Stimulated activated CD4-positive, alpha-beta T cell treated with anti-CD3 and anti-CD28 coated beads, Interleukin-15, amount 100 ng/mL, for 48 hours (primary cell): ENCODE measurements at regions not wholly inside any gene's neighbourhood (a gene's known extent, or its start where the extent isn't known, plus 50 kb on each side); places are given as distances from the start of the nearest gene placed in this dataset.

Source experiments
- DNase-seq, 2 donors: peaks; one replicate each; pipeline ENCODE4 v3.0.0-alpha.2; 2020; ENCODE audit warnings: low read depth in 2 of 2

DNA sequence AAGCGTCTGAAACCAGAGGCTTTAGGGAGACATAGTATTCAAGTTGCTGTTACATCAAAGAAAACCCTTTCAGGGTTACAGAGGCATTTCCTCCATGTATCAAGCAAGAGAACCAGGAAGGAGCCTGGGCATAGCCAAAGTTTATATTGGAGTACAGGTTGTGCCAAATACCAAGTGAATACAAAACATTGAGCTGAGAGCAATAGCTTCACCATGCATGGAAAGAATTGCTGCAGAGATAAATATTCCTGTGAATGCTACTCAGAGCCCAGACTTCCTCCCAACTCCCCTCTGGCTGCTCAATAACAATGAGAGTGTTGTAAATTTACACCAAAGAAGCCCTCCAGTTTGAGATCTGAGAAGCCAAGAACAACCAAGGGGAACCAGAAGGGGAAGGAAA is 618.9 kb downstream of the DHX35 start:
- DNase-seq, result no peak

DNA sequence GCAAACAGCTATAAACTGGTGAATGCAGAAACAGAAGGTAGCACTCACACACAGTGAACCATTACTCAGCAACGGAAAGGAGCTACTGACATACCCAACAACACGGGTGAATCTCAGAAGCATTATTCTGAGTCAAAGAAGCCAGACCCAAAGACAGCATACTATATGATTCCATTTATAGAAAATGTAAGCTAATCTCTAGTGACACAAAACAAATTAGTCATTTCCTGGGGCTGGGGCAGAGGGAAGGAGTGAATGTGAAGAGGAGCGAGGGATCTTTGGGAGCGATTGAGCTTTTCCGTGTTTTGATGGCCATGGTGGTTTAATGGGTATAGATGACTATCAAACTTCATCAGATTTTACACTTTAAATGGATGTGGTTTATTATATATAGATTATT is 614.6 kb downstream of the DHX35 start:
- no peak for DNase-seq

DNA sequence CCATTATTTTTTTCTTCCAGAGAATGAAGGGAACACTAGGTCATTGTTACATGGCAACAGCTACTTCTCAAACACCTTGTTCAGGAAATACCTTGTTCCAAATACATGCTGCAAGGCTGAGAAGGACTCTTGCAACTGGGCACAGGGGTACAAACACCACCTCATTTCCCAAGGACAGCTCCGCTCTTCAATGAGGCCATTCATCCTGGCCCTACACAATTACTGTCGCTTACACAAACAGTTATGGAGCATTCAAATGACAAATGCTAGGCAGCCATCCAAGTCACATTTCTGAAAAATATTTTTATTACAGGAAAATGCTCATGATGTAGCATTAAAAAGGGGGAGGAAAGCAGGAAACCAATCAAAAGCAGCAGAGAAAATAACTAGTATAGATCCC is 611.9 kb downstream of the DHX35 start:
- DNase-seq, result no peak

DNA sequence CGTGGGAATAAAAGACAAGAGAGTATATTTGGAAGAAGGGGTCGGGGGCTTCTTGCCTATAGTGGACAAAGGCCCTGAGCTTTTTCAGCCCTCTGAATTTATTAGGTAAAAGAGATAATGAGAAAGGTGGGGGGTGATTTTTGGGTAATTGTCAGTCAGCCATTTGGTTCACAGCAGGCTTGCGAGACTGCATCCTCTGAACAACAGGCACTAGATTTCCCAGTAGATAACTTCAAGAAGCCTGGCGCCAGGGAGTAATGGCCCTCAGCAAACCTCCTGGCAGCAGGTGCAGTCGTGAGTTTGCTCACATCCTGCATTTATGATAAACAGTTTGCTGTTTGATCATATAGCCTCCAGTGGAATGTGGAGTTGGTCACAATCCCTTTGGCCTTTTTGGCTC is 609.0 kb downstream of the DHX35 start:
- no peak for DNase-seq

DNA sequence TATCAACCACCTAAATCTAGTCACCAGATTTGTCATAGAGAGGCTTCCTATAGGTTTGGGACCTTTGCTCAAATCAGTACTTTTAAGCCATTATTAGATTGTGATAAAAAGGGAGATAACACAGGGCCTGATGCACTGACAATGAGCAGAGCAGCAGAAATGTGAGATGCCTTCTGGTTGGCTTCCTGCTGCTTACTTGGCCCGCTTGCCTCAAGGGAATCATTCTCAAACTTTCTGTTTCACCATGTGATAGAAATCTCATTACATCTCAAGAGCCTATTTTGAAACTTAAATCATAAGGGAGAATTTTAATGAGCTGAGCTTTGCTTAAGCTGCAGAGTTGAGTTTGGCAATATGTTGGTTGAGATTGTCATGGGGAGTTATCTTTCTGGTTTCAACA is 606.0 kb downstream of the DHX35 start:
- no peak for DNase-seq

DNA sequence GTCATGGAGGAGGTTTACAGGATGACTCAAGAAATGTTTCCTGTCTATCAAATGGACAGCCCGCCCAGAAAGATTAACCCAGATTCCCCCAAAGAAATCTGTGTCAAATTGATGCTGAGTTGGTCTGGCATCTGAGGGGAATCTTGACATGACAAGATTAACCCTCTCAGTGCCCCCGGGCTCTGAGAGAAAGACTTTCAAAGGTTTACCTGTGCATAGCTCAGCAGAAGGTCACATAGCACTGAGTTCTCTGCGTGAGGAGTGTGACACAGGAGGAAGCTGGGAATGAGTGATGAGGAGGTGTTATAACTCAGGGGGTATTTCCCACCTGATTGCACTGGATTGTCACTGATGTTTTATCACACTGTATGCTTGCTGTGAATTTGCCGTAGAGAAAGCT is 601.2 kb downstream of the DHX35 start:
- DNase-seq, result no peak

DNA sequence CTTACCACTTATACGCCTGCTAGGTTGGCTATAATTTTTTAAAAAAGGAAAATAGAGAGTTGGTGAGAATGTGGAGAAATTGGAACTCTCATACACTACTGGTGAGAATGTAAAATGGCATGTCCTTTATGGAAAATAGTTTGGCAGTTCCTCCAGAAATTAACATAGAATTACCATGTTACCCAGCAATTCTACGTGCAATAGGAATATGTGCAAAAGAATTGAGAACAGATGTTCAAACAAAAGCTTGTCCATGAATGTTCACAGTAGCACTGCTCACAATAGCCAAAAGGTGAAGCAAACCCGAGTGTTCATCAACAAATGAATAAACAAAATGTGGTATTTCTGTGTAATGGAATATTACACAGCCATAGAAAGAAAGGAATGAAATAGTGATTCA is 592.2 kb downstream of the DHX35 start:
- no peak for DNase-seq

DNA sequence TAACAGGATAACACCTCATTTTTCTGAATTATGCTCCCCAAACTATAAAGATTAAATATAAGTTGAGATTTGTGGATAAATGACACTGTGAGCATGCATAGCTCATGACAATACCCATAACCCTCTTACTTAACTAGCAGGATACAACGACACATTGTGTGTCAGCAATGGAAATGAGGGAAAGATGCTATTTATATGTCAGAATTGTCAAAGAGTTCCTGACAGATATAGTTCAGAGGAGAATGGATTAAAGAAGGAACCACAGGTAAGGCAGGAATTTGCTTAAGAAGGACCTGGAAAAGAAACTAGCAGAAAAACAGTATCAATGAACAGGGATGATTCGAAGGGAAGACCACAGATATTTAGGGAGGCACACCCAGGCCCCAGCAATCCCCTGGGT is 591.0 kb downstream of the DHX35 start:
- no peak for DNase-seq

DNA sequence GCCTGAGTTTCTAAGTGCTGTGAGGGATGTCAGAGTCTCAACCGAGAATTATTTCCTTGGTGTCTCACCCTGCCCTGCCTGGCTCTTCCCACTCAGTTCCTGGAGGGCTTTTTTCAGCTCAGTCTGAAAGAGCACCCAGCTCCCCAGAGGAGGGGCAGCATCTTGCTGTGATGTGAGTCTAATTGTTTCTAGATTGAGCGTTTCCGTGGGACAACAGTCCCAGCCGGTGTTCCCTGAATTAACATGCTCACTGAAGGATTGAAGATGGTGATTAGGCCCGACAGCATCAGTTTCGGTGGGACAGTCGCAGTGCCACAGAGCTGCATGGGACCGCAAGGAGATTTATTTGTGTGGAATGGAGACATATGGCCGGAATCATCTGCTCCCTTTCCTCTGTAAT is 587.6 kb downstream of the DHX35 start:
- no peak for DNase-seq

DNA sequence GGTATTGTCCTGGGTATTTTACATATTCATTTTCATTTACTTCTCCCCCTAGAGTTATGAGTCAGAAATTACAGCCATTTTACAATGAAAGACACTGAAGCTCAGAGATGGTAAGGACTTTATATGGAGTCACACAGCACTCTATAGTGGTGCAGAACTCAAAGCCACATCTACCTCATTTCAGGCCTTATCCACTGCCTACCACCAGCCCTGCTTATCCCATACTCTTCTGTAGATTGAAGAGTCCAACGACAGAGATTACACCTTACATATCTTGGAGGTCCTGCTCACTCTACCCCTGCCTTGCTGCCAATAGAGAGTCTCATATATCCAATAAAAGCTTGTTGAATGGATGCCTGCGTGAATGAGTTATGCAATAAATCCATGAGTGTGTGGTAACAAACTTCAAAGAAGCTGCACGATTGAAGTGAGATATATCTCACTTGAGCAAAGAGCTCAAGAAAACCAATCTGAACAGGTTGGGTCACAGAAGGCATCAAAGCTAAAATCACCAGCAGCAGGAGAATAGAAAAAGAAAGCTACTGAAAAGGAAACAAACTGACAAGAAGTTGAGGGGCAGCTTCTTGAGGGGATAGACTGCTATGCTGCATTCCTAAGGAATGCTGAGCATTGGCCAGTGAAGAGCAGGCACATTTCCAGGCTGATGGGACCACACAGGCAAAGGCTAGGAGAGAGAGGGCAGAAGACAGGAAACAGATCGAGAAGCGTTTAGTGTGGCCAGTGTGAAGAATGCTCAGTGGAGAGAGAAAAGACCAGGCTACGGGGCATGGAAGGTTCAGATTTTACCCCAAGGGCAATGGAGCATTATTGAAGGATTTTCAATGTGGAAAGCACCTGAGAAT is 585.6 kb downstream of the DHX35 start:
- no peak for DNase-seq

DNA sequence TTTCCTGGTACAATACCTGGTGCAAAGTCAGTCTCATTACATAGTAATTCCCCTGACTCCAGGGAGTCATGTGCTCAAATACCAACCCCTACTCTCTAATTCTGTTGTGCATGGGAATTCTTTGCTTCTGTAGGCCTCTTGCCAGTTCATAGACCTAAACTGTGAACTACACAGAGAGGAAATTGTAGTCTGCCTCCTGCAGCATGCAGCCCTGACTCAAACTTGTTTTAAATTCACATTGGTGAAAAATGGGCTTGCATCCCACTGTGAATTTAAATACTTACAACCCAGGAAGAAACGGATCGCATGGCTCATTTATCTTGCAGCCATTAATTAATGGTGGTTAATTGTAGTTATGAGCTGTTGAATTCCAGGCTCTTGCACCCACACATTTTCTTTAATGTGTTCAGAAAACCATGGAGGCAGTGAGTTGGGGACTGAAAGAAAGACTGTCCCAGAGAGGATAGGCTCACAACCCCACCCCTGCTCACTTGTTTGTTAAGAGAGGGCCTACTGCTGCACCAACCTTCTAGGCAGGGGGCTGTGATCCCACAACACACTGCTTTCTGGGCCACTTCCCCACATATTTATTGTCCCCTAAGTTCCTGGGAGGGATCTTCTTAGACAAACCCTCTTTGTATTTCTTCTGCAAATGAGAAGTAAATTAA is 579.1 kb downstream of the DHX35 start:
- DNase-seq, result no peak

DNA sequence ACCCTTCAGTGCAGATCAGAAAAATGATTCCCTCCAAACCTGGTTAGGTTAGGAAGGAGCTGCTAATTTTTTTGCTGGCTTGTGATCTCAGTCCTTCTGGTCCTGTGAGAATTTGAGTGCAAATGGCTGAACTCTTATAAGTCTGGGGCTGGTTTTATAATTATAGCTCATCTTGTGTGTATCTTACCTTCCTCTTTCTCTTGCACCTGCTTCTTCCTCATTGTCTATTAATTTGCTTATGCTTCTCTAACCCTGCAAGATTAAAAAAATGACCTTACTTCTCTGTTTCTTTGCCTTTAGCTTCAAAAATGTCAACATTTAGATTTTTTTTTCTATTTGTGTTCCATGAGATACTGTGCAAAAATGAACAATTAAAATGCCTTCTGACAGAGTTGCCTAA is 576.2 kb downstream of the DHX35 start:
- no peak for DNase-seq

DNA sequence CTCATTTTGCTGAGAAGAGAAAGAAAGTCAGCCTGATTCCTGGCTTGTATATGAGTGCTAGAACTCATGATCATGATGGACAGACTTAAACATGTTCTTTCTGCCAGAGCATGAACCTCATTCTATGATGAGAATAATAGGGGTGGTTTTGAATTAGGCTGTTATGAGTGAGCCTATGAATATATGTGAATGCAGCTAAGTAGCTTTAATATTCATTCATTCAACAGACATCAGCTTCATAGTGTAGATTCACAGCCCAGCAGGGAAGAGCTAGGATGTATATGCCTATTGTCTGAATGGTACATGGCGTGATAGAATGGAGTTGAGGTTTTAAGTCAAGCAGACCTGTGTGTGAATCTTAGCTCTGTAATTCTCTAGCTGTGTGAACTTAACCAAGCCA is 573.2 kb downstream of the DHX35 start:
- DNase-seq, result no peak

DNA sequence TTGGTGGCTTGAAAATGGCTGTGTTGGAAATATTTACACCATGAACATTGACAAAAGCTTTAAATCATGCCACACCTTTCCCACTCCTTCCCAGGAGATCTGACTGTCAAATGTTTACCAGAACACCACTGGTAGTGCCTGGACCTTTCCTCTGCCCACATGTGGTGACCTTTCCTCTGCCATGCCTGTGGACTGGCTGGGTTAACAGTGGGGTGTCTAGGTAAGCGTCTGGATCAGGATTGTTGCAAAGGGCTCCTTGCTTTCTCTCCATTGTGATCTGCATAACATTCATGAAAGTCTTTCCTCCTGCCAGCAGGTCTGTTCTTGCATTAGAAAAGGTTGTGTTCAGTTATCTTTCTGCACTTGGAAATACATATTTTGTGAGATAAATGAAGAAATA is 572.7 kb downstream of the DHX35 start:
- DNase-seq, result no peak

DNA sequence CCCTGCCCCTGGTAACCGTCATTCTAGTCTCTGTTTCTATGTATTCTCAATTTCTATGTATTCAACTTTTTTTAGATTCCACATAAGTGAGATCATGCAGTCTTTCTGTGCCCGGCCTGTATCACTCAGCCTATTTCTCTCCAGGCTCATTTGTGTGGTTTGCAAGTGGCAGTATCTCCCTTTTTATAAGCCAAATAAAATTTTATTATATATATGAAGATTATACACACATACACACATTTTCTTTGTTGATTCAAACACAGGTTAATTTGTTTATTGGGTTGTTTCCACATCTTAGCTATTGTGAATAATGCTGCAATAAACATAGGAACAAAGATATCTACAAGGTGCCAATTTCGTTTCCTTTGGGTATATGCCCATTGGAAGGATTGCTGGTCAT is 571.7 kb downstream of the DHX35 start:
- DNase-seq, result no peak

DNA sequence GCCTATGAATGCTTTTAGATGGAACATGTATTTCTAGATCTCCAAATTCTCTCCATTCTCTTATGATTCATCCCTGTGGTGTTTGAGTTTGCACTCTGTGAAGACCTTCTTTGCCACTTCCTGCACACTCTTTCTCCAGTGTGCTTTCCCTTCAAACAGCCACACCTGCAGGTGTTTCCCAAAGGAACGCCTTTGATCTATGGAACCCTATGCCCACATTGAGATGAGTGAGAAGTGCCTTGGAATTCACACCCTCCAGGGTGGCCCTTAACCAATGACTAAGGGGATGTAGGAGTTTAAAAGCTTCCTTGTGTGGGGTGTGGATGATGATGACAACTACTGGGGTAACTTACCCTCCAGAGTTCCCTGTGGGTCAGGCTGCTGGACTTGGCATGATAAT is 570.1 kb downstream of the DHX35 start:
- DNase-seq, result no peak

DNA sequence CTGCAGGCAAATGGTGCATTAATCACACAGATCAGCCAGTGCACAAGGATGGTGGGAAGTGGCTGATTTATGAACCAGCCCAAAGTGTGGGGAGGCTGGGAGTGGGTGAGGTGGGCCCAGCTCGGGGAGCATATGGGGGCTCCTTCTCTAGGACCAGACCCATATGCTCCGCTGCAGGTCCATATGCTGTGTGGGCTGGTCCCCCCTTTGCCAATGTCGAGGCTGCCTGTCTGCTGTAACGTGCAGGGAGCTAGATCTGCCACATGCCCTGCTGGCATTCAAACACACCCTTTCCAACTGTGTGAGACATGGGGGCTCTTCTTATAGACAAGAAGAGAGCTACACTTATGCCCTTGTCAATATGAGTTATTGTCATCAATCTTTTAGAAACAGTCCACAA is 566.3 kb downstream of the DHX35 start:
- DNase-seq, result no peak

DNA sequence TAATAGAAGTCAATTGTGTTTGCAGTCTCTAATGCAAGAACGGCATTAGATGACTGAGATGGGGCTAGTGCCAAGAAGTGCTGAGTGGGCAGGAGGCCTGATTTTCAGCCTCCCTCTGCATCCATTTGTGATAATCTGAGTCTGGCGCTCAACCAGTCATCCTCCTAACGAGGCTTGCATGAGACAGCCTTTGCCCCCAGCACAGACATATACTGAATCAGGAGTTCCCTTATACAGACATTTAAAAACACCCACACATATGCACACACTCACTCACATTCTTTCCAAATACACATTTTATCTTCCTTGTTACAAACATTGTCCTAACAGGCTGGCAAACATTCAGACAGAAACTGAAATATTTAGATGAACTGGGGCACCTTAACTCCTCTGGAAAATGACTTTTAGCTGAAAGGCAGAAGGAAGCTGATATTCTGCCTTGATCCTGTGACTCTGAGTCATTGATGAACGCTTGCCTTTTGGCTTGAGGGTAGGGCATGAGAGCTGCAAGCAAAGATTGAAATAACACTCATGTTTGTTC is 562.3 kb downstream of the DHX35 start:
- DNase-seq, result no peak

DNA sequence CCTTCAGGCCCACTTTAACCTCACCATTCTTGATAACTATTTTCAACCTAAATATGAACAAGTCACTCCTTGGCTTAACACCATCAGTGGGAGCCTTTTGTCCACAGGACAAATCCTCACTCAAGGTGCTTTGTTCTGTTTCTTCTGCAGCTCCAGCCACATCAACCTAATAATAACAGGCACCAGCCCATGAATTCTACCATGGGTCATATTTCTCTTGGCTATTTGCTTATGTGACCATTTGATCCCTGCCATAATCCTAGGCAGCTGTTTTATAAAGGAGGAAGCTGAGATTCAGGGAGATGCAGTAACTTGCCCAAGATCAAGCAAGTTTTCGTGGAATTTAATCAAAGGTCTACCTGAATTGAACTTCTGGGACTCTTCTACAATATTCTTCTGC is 561.3 kb downstream of the DHX35 start:
- no peak for DNase-seq

DNA sequence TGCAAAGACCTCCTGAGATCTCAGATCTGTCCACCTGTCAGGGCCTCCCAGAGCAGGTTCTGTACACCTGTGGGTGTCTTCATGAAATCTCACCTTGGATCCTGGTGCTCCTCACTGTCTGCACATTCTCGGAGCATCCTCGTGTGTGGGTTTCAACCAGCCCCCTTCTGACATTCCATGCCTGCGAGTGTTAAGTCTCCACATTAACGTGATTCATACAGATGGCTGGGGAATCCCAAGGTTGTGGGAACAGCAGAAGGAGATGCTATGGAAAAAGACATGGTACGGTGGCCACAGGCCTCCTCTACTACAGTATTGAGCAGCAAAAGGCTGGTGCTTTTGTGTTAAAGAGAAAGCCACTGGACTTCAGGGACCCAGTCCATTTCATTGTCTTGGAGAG is 556.5 kb downstream of the DHX35 start:
- DNase-seq, result no peak

DNA sequence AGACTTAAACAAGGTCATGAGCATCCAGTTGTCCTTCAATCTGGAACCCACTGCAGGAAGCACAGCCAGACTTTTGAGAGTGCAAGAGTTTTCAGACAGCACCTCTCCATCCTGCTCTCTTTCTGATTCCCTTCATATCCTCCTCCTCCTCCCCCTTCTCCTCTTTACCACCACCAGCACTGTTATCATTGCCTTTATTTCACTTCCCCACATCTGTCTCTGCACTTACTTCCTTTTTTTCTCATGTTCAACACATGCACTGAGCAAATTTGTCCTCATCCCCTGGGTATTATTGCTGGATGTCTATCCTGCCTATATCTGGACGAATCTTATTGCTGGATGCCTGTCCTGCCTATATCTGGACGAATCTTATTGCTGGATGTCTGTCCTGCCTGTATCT is 554.8 kb downstream of the DHX35 start:
- DNase-seq, result no peak

DNA sequence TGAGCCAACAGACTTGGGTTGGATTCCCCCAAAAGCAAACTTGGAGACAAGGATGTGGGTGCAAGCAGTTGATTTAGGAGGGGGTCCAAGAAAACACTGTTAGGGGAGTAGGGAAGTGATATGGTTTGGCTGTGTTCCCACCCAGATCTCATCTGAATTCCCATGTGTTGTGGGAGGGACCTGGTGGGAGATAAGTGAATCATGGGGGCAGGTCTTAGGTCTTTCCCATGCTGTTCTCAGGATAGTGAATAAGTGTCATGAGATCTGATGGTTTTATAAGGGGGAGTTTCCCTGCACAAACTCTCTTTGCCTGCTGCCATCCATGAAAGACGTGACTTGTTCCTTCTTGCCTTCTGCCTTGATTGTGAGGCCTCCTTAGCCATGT is 542.6 kb downstream of the DHX35 start:
- no peak for DNase-seq
